Transverse colon (tissue), 4 donors: ENCODE measurements at regions not wholly inside any gene's neighbourhood (a gene's known extent, or its start where the extent isn't known, plus 50 kb on each side); places are given as distances from the start of the nearest gene placed in this dataset.

Experiments used
- DNase-seq: peaks from one replicate; pipeline ENCODE4 v3.0.0-alpha.2; 2019
- H3K27ac ChIP-seq, 4 donors: fragments of 200-600 bp; sonication (generic); 2 replicates each; pipeline ENCODE4 v1.5.1; 2016 to 2018; ENCODE audit warnings: inconsistent platforms in 4 of 4
- H3K27me3 ChIP-seq: fragments of 200-600 bp; sonication (generic); 2 replicates; pipeline ENCODE4 v1.5.1; 2017; ENCODE audit warnings: inconsistent platforms
- H3K36me3 ChIP-seq, 4 donors: fragments of 200-600 bp; sonication (generic); 2 replicates each; pipeline ENCODE4 v1.5.1; 2017 to 2019; ENCODE audit warnings: inconsistent platforms in 4 of 4
- H3K4me1 ChIP-seq, 4 donors: fragments of 200-600 bp; sonication (generic); 2 replicates each; pipeline ENCODE4 v1.5.1; 2017 to 2020; ENCODE audit warnings: inconsistent platforms in 4 of 4
- H3K4me3 ChIP-seq, 4 donors: fragments of 200-600 bp; sonication (generic); 1 replicate in 1 of 4; 2 replicates in 3 of 4; pipeline versions ENCODE4 v1.5.1 to v1.6.1; 2017 to 2019; ENCODE audit warnings: inconsistent platforms in 4 of 4
- H3K9me3 ChIP-seq, 2 donors: fragments of 200-600 bp; sonication (generic); 2 replicates each; pipeline ENCODE4 v1.5.1; 2017 to 2019; ENCODE audit warnings: inconsistent platforms in 2 of 2
- EP300 ChIP-seq: sonication (generic); formaldehyde crosslinking; IDR thresholded peaks from one replicate; pipeline ENCODE4 v1.6.1; 2017; ENCODE audit warnings: antibody characterized with exemption, low read depth
- POLR2A ChIP-seq: fragments of 450-650 bp; IDR thresholded peaks from one replicate; pipeline ENCODE4 v1.6.1; 2016; ENCODE audit warnings: antibody characterized with exemption, mild to moderate bottlenecking, moderate library complexity
- POLR2AphosphoS5 ChIP-seq, 3 donors: sonication (generic); formaldehyde crosslinking; IDR thresholded peaks; one replicate each; pipeline ENCODE4 v1.6.1; 2016; ENCODE audit warnings: antibody characterized with exemption in 3 of 3
- WGBS, 2 donors: methylation state at CpG; one replicate each; pipeline ENCODE4 v1.1.5; 2018; ENCODE audit warnings: low coverage in 1 of 2; 5-methylcytosine and 5-hydroxymethylcytosine counted together
- in situ Hi-C, 4 donors: fragments of 200-750 bp; cut with MboI; loops; one replicate each; pipeline versions ENCODE4 v1.15.0 to v1.15.1; 2017; ENCODE audit warnings: low sequenced_read_pairs in 3 of 4, low pct_ligation_motif_present in 1 of 4, low pct_unique_long_range_greater_than_20kb in 1 of 4
- intact Hi-C: fragments of 100-400 bp; cut with DNase I; formaldehyde crosslinking; loops from one replicate; pipeline ENCODE4 v1.15.1; 2023; ENCODE audit warnings: low total_unique reads
- TF ChIP-seq, protein P1 (sequence below), 5 experiments: fragments of 200-600 bp in 3 of 5; fragments of 450-650 bp in 2 of 5; sonication (generic) in 3 of 5; IDR thresholded peaks; 1 replicate in 2 of 5; 2 replicates in 3 of 5; pipeline ENCODE4 v1.5.1; 2016 to 2017; ENCODE audit warnings: antibody characterized with exemption in 5 of 5, inconsistent platforms in 3 of 5, mild to moderate bottlenecking in 2 of 5, moderate library complexity in 1 of 5

DNA sequence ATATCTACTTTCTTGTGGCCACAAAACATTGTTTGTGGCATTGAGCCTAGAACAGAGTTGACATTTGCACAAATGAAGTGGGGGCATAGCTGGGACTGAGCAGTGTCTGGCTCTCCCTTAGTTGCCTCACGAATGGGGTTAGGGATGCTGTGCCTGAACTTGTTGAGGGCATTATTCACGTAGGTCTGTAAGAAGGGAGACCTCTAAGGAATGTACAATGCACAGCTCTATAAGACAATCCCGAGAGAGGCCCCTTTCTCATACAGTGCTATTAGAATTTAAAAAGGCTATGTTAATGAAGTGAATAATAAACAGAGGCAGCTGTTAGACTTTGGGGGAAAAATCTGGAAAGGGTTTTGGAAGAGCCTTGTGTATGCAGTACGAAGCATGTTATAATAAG lies 118.4 kb upstream of the DEPDC1 start:
- intact Hi-C loops (no loop called here), in situ Hi-C loops (loop anchor here in 1 of 4 donors (25.0 kb wide), 1 partner anchor 1122 kb away; no protein-coding TSS in a partner anchor)
- WGBS, 2 donors: 74 to 76% methylated on average over 4 of the region's 4 CpGs
- no peaks in the 10 kb centered on the region for H3K27me3 ChIP-seq
- no peak for DNase-seq
- TF ChIP-seq EP300 (no peak), POLR2AphosphoS5 (IDR thresholded peaks at IDR 0.05) (no peak), POLR2A (no peak)
- TF ChIP-seq, protein P1, sequence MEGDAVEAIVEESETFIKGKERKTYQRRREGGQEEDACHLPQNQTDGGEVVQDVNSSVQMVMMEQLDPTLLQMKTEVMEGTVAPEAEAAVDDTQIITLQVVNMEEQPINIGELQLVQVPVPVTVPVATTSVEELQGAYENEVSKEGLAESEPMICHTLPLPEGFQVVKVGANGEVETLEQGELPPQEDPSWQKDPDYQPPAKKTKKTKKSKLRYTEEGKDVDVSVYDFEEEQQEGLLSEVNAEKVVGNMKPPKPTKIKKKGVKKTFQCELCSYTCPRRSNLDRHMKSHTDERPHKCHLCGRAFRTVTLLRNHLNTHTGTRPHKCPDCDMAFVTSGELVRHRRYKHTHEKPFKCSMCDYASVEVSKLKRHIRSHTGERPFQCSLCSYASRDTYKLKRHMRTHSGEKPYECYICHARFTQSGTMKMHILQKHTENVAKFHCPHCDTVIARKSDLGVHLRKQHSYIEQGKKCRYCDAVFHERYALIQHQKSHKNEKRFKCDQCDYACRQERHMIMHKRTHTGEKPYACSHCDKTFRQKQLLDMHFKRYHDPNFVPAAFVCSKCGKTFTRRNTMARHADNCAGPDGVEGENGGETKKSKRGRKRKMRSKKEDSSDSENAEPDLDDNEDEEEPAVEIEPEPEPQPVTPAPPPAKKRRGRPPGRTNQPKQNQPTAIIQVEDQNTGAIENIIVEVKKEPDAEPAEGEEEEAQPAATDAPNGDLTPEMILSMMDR (IDR thresholded peaks at IDR 0.05): no peak
- H3K4me1 ChIP-seq: no peaks in the 10 kb centered on the region
- no peaks in the 10 kb centered on the region for H3K36me3 ChIP-seq
- H3K9me3 ChIP-seq: no peaks in the 10 kb centered on the region
- H3K27ac ChIP-seq: no peak overlapping the region
- H3K4me3 ChIP-seq: no peak overlapping the region

DNA sequence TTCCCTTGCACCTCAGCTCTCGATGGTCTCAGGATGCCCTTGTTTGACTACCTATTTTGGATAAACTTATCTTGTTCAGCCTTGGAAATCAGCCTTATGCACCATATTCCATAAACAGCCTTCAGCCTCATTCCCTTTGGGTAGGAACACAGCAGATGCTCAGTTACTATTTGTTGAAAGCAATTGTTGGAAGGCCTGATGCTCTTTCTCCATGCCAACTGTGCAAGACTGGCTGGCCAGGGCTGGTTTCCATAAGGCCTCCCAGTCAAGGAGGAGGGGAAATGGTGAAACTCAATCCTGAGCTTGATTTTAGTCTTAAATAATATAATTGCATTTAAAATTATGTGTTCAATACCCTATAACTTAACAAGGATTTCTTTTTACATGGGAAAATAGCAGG lies 121.1 kb upstream of the DEPDC1 start:
- TF ChIP-seq EP300 (no peak), POLR2A (no peak), POLR2AphosphoS5 (IDR thresholded peaks at IDR 0.05) (no peak)
- TF ChIP-seq, protein P1 (IDR thresholded peaks at IDR 0.05): no peak
- WGBS, 2 donors: 48 to 57% methylated on average over 1 of the region's 1 CpG
- no peaks in the 10 kb centered on the region for H3K27me3 ChIP-seq
- intact Hi-C loops (no loop called here), in situ Hi-C loops (loop anchor here in 1 of 4 donors (25.0 kb wide), 1 partner anchor 1119 kb away; no protein-coding TSS in a partner anchor)
- no peaks in the 10 kb centered on the region for H3K4me1 ChIP-seq
- no peaks in the 10 kb centered on the region for H3K36me3 ChIP-seq
- H3K9me3 ChIP-seq: peaks cover 0 to 4% of the 10 kb centered on the region in 2 donors
- no peak overlapping the region for H3K4me3 ChIP-seq
- DNase-seq: no peak
- no peak overlapping the region for H3K27ac ChIP-seq

DNA sequence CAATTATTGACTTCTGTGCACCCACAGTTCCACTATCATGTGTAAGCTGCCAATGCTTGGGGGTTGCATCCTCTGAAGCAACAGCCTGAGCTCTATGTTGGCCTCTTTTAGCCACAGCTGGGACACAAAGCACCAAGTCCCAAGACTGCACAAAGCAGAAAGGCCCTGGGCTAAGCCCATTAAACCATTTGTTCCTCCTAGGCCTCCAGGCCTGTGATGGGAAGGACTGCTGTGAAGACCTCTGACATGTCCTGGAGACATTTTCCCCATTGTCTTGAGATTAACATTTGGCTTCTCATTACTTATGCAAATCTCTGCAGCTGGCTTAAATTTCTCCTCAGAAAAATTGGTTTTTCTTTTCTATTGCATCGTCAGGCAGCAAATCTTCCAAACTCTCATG lies 123.7 kb upstream of the DEPDC1 start:
- in situ Hi-C loops: loop anchor here in 1 of 4 donors (25.0 kb wide), 1 partner anchor 1117 kb away; no protein-coding TSS in a partner anchor
- Histone ChIP-seq H3K27ac (no peak overlapping the region), H3K4me3 (no peak overlapping the region), H3K9me3 (peaks cover 0 to 4% of the 10 kb centered on the region in 2 donors), H3K4me1 (no peaks in the 10 kb centered on the region), H3K36me3 (no peaks in the 10 kb centered on the region), H3K27me3 (no peaks in the 10 kb centered on the region)
- TF ChIP-seq POLR2A (no peak), EP300 (no peak), POLR2AphosphoS5 (IDR thresholded peaks at IDR 0.05) (no peak)
- TF ChIP-seq, protein P1 (IDR thresholded peaks at IDR 0.05): no peak
- DNase-seq: no peak
- intact Hi-C loops: no loop called here
- WGBS, 2 donors: 67 to 81% methylated on average over 1 of the region's 1 CpG

DNA sequence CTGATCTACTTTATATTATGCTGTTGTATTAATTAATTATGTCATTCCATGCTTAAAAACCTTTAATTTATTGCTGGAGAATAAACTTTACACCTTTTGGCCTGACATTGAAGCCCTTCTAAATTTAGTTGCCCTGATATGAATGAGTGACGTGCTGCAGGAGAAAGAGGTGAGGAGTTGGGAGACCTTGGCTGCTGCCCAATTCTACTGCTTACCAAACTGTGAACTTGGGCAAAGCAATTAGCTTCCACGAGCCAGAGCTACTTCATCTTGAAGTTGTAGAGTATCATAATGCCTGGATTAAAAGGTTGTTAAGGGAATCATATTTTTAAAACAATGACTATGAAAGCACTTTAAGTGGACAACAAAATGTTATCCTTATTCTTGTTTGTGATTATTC lies 126.8 kb upstream of the DEPDC1 start:
- Histone ChIP-seq H3K4me3 (no peak overlapping the region), H3K9me3 (peaks cover 0 to 4% of the 10 kb centered on the region in 2 donors), H3K4me1 (no peaks in the 10 kb centered on the region), H3K27ac (no peak overlapping the region), H3K27me3 (no peaks in the 10 kb centered on the region), H3K36me3 (no peaks in the 10 kb centered on the region)
- in situ Hi-C loops (loop anchor here in 1 of 4 donors (25.0 kb wide), 1 partner anchor 1114 kb away; no protein-coding TSS in a partner anchor), intact Hi-C loops (no loop called here)
- WGBS, 2 donors: 21 to 23% methylated on average over 2 of the region's 2 CpGs
- DNase-seq: no peak
- TF ChIP-seq POLR2A (no peak), POLR2AphosphoS5 (IDR thresholded peaks at IDR 0.05) (no peak), EP300 (no peak)
- TF ChIP-seq, protein P1 (IDR thresholded peaks at IDR 0.05): no peak
